ENCODE measurements at regions not wholly inside any gene's neighbourhood (a gene's known extent, or its start where the extent isn't known, plus 50 kb on each side); places are given as distances from the start of the nearest gene placed in this dataset.

DNA sequence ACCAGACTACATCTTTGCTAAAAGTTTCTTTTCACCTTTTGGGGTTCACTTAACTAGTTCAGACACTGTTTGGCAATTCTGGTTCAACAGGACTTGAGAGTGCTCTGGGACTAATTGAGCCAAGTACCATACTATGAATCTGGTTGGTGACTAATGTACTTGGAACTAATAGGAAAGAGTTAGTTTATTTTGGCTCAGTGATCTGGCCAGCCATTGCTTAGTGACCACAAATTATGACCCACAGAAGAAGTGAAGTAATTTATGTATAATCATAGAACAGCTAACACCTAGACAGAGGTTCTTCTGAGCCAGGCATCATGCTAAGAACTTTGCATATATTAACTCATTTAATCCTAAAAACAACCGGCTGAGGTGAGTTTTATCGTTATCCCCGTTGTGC lies 126.5 kb upstream of the JCAD start:
- Mint-ChIP-seq H3K36me3 (ENCODE audit: insufficient read depth in 1 of 3, low read depth in 3 of 3) (no peaks in the 10 kb centered on the region), H3K4me1 (peaks cover 0 to 8% of the 10 kb centered on the region in 2 experiments; a peak in 3 of 4 replicates), H3K4me3 (no peak overlapping the region), H3K9me3 (no peaks in the 10 kb centered on the region), H3K27ac (no peak overlapping the region), H3K27me3 (ENCODE audit: low read depth) (peaks cover 2% of the 10 kb centered on the region)
- no peak overlapping the region for H3K4ac ChIP-seq (ENCODE audit: low read depth, low read length)
- TF ChIP-seq, protein P1, sequence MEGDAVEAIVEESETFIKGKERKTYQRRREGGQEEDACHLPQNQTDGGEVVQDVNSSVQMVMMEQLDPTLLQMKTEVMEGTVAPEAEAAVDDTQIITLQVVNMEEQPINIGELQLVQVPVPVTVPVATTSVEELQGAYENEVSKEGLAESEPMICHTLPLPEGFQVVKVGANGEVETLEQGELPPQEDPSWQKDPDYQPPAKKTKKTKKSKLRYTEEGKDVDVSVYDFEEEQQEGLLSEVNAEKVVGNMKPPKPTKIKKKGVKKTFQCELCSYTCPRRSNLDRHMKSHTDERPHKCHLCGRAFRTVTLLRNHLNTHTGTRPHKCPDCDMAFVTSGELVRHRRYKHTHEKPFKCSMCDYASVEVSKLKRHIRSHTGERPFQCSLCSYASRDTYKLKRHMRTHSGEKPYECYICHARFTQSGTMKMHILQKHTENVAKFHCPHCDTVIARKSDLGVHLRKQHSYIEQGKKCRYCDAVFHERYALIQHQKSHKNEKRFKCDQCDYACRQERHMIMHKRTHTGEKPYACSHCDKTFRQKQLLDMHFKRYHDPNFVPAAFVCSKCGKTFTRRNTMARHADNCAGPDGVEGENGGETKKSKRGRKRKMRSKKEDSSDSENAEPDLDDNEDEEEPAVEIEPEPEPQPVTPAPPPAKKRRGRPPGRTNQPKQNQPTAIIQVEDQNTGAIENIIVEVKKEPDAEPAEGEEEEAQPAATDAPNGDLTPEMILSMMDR (conservative IDR thresholded peaks at IDR 0.05) = no peak
- no peak overlapping the region for H4K5ac ChIP-seq (ENCODE audit: insufficient read length, low read depth, low read length)
- no peak overlapping the region for H3K14ac ChIP-seq (ENCODE audit: insufficient read depth, low read length)
- no CpG with 5 or more reads among the region's 3 CpGs for WGBS (ENCODE audit: extremely low coverage, insufficient read length, low lambda C conversion rate)
- H2BK20ac ChIP-seq (ENCODE audit: low read depth, low read length, poor library complexity, severe bottlenecking) = no peak overlapping the region
- no peak overlapping the region for H3K56ac ChIP-seq (ENCODE audit: insufficient read length, low read depth, low read length)
- H4K20me1 ChIP-seq (ENCODE audit: control insufficient read depth, insufficient read depth, insufficient read length) = no peaks in the 10 kb centered on the region
- H2BK15ac ChIP-seq (ENCODE audit: low read depth, low read length) = no peak overlapping the region
- no peaks in the 10 kb centered on the region for H3K79me2 ChIP-seq (ENCODE audit: insufficient read depth, low read length)
- no peak overlapping the region for H2BK120ac ChIP-seq (ENCODE audit: low read depth, low read length, poor library complexity, severe bottlenecking)
- H3K4me1 ChIP-seq (ENCODE audit: insufficient read depth, low read length) = no peaks in the 10 kb centered on the region
- H3K23ac ChIP-seq (ENCODE audit: insufficient read length, low read depth, low read length) = no peak overlapping the region
- no peaks in the 10 kb centered on the region for H3K9me3 ChIP-seq (ENCODE audit: control insufficient read depth, low read depth, low read length)
- no peaks in the 10 kb centered on the region for H3K79me1 ChIP-seq (ENCODE audit: insufficient read depth, low read depth, low read length, poor library complexity, severe bottlenecking)
- H3K9ac ChIP-seq (ENCODE audit: extremely low read depth, insufficient read length, low read length) = no peak overlapping the region
- H3K27ac ChIP-seq (ENCODE audit: insufficient read length, low read depth, low read length) = no peak overlapping the region
- no peak overlapping the region for H2BK5ac ChIP-seq (ENCODE audit: insufficient read length, low read length)
- DNase-seq = no peak
- H3K27me3 ChIP-seq (ENCODE audit: insufficient read depth, low read length) = no peaks in the 10 kb centered on the region
- H2BK12ac ChIP-seq (ENCODE audit: insufficient read length, low read depth, low read length) = no peak overlapping the region
- no peaks in the 10 kb centered on the region for H3K23me2 ChIP-seq (ENCODE audit: insufficient read length, low read depth, low read length, poor library complexity, severe bottlenecking)
- no peak overlapping the region for H4K91ac ChIP-seq (ENCODE audit: insufficient read length, low read depth, low read length)
- H2AFZ ChIP-seq (ENCODE audit: low read length) = no peak overlapping the region
- H4K8ac ChIP-seq (replicated peaks; ENCODE audit: insufficient read length, low read depth, low read length) = no peak overlapping the region
- no peak overlapping the region for H3T11ph ChIP-seq (ENCODE audit: low read length)
- H3K4me2 ChIP-seq (ENCODE audit: insufficient read depth, insufficient read length, low read length) = no peak overlapping the region
- no peak overlapping the region for H2AK5ac ChIP-seq (ENCODE audit: insufficient read length, low read length)
- H3K18ac ChIP-seq (ENCODE audit: insufficient read length, low read depth, low read length) = no peak overlapping the region
